T-helper 2 cell treated with Interferon-gamma antibody and Interleukin-4, amounts not matched to agents 5 μg/mL and 100 μg/mL, for 36 hours (primary cell): ENCODE measurements at regions not wholly inside any gene's neighbourhood (a gene's known extent, or its start where the extent isn't known, plus 50 kb on each side); places are given as distances from the start of the nearest gene placed in this dataset.

Source experiments
- DNase-seq: peaks from one replicate; pipeline ENCODE4 v3.0.0; 2021; ENCODE audit warnings: low spot score
- H3K27ac Mint-ChIP-seq: one replicate; pipeline ENCODE4 v1.8.0; 2021; ENCODE audit warnings: mild to moderate bottlenecking, mixed read lengths
- H3K27me3 Mint-ChIP-seq: one replicate; pipeline ENCODE4 v1.8.0; 2021; ENCODE audit warnings: low read depth, mixed read lengths
- H3K36me3 Mint-ChIP-seq: one replicate; pipeline ENCODE4 v1.8.0; 2021; ENCODE audit warnings: low read depth, mixed read lengths
- H3K4me1 Mint-ChIP-seq: one replicate; pipeline ENCODE4 v1.8.0; 2021; ENCODE audit warnings: low read depth, mixed read lengths
- H3K4me3 Mint-ChIP-seq: one replicate; pipeline ENCODE4 v1.8.0; 2022; ENCODE audit warnings: mild to moderate bottlenecking, moderate library complexity, mixed read lengths
- H3K9me3 Mint-ChIP-seq: one replicate; pipeline ENCODE4 v1.8.0; 2021; ENCODE audit warnings: mixed read lengths

DNA sequence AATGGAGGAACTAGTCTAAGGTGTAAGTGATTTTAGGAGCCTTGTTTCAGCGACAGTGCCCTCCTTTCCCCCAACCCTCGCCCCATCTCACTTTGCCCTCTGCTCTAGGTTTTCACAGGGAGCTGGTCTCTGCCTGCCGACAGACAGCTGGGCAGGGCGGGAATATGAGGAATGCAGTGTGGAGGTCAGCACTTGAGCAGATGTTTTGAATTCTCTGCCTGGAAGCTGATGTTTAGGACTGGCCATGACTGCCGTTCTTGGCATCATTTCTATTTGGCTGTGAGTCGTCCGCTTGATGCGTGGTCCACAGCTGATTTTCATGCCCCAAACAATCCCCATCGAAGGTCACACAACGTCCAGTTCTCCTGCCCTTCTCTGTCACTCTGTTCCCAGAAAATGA, 55.1 kb upstream of the SIX3 start:
- Mint-ChIP-seq H3K4me3 (no peak overlapping the region), H3K36me3 (no peaks in the 10 kb centered on the region), H3K4me1 (no peaks in the 10 kb centered on the region), H3K27ac (no peak overlapping the region), H3K27me3 (peaks cover 3% of the 10 kb centered on the region), H3K9me3 (peaks cover 14% of the 10 kb centered on the region)
- no peak for DNase-seq

DNA sequence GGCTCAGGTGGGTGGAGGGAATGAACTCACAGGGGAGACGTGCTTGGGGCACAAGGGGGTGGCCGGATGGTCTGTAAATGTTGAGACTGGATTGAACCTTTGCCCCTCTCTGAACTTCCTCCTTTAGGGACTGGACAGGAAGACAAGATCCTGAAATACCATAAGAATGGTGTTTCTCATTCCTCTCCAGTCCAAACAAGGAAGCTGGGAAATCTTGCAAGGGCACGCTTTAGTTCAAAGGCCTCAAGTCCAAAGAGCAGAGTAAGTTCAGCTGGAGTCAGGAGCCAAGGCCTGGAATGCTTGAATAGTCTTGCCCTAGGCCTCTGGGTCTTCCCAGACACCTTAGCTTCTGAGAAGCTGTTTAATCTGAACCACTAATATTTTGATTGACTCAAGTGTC, 52.4 kb upstream of the SIX3 start:
- H3K4me1 Mint-ChIP-seq: peaks cover 3% of the 10 kb centered on the region
- peaks cover 38% of the 10 kb centered on the region for H3K9me3 Mint-ChIP-seq
- no peak overlapping the region for H3K27ac Mint-ChIP-seq
- H3K4me3 Mint-ChIP-seq: no peak overlapping the region
- no peak for DNase-seq
- H3K27me3 Mint-ChIP-seq: peaks cover 2% of the 10 kb centered on the region
- H3K36me3 Mint-ChIP-seq: no peaks in the 10 kb centered on the region
